A549 (cell line): ENCODE measurements at regions not wholly inside any gene's neighbourhood (a gene's known extent, or its start where the extent isn't known, plus 50 kb on each side); places are given as distances from the start of the nearest gene placed in this dataset.

Source experiments
- ATAC-seq, 2 experiments: fragments of 200-7000 bp in 1 of 2; fragments of >200 bp in 1 of 2; cut with Nextera tagmentation in 1 of 2; cut with Tn5 transposase in 1 of 2; 3 replicates each; pipeline versions ENCODE4 v1.8.0 to v1.9.1; 2018 to 2020; ENCODE audit warnings: mild to moderate bottlenecking in 1 of 2, moderate library complexity in 1 of 2
- CTCF ChIA-PET: fragments of 300-600 bp; sonication (Branson Sonifier 250); formaldehyde crosslinking; extraction: SDS; loops from one replicate; lab custom pipeline; 2021; ENCODE audit warnings: antibody characterized with exemption, inconsistent platforms; lab: Yijun Ruan, JAX
- POLR2A ChIA-PET: fragments of 350-600 bp; formaldehyde crosslinking; extraction: SDS; loops from one replicate; lab custom pipeline; 2021; ENCODE audit warnings: antibody characterized with exemption, inconsistent platforms; lab: Yijun Ruan, JAX
- DNase-seq, 2 experiments: peaks; one replicate each; pipeline versions ENCODE4 v3.0.0 to v3.0.0-alpha.2; 2011 to 2016; ENCODE audit warnings: low read depth in 1 of 2, low spot score in 1 of 2
- FAIRE-seq: peaks from 2 replicates; lab custom pipeline; 2011; peaks lifted over from hg19 to GRCh38; lab: Jason Lieb, UNC
- H3K27ac ChIP-seq, 2 experiments: fragments of >200 bp; sonication (Bioruptor Twin); formaldehyde crosslinking; 3 replicates each; pipeline ENCODE4 v1.5.1; 2016 to 2017
- H3K4me1 ChIP-seq: fragments of >200 bp; sonication (Bioruptor Twin); formaldehyde crosslinking; 3 replicates; pipeline ENCODE4 v1.6.1; 2016
- H3K4me2 ChIP-seq: fragments of >200 bp; sonication (Bioruptor Twin); formaldehyde crosslinking; 3 replicates; pipeline ENCODE4 v1.6.1; 2016
- H3K4me3 ChIP-seq: fragments of >200 bp; sonication (Bioruptor Twin); formaldehyde crosslinking; 3 replicates; pipeline ENCODE4 v1.5.1; 2016
- H3K9me3 ChIP-seq: fragments of >200 bp; sonication (Bioruptor Twin); formaldehyde crosslinking; 3 replicates; pipeline ENCODE4 v1.6.1; 2016
- EHF ChIP-seq: fragments of 250-450 bp; sonication (Bioruptor Pico); IDR thresholded peaks from 2 replicates; pipeline ENCODE4 v1.5.0; 2020; ENCODE audit warnings: mild to moderate bottlenecking
- EHMT2 ChIP-seq: fragments of 200-600 bp; sonication (generic); IDR thresholded peaks from 2 replicates; pipeline ENCODE4 v1.6.1; 2016; ENCODE audit warnings: antibody characterized with exemption, low read depth, mild to moderate bottlenecking, moderate library complexity
- ESRRA ChIP-seq: fragments of 150-350 bp; IDR thresholded peaks from 2 replicates; pipeline ENCODE4 v1.6.1; 2014; ENCODE audit warnings: mild to moderate bottlenecking, low read length, borderline replicate concordance
- HDAC2 ChIP-seq: fragments of 200-600 bp; sonication (generic); IDR thresholded peaks from 2 replicates; pipeline ENCODE4 v1.6.1; 2016
- HOXA7 ChIP-seq: fragments of 250-450 bp; sonication (Bioruptor Pico); IDR thresholded peaks from 2 replicates; pipeline ENCODE4 v1.5.0; 2020; ENCODE audit warnings: mild to moderate bottlenecking, moderate library complexity
- JUNB ChIP-seq: fragments of >200 bp; sonication (Bioruptor Twin); formaldehyde crosslinking; IDR thresholded peaks from 2 replicates; pipeline ENCODE4 v1.6.1; 2016
- MAZ ChIP-seq: fragments of 150-350 bp; IDR thresholded peaks from 2 replicates; pipeline ENCODE4 v1.6.1; 2014; ENCODE audit warnings: antibody characterized with exemption, low read depth, low read length, borderline replicate concordance
- MYC ChIP-seq: IDR thresholded peaks from 2 replicates; pipeline ENCODE4 v1.6.1; 2012; ENCODE audit warnings: mild to moderate bottlenecking, inconsistent platforms, low read length, improper control_type of control experiment, borderline replicate concordance
- POLR2A ChIP-seq: IDR thresholded peaks from 2 replicates; pipeline ENCODE4 v1.6.1; 2012; ENCODE audit warnings: mild to moderate bottlenecking, low read length
- POLR2AphosphoS2 ChIP-seq: conservative IDR thresholded peaks from 2 replicates; pipeline ENCODE4 v1.6.1; 2012; ENCODE audit warnings: low read length, improper control_type of control experiment, inconsistent platforms
- RARB ChIP-seq: fragments of 250-450 bp; sonication (Bioruptor Pico); IDR thresholded peaks from 2 replicates; pipeline ENCODE4 v1.8.0; 2021; ENCODE audit warnings: mild to moderate bottlenecking, moderate library complexity
- RCOR1 ChIP-seq: fragments of 150-350 bp; IDR thresholded peaks from 2 replicates; pipeline ENCODE4 v1.6.1; 2014; ENCODE audit warnings: antibody characterized with exemption, low read length, low read depth
- SREBF2 ChIP-seq: fragments of 450-650 bp; IDR thresholded peaks from 2 replicates; pipeline ENCODE4 v1.6.1; 2014; ENCODE audit warnings: mild to moderate bottlenecking, moderate library complexity
- ZFP36 ChIP-seq: fragments of 450-650 bp; IDR thresholded peaks from 2 replicates; pipeline ENCODE4 v1.6.1; 2014; ENCODE audit warnings: borderline replicate concordance; ENCODE audit not compliant: partially characterized antibody
- WGBS: methylation state at CpG from one replicate; pipeline ENCODE4 v1.1.6; 2017; ENCODE audit errors: missing lambda C conversion rate; 5-methylcytosine and 5-hydroxymethylcytosine counted together
- TF ChIP-seq, protein P1 (sequence below): fragments of >200 bp; sonication (Bioruptor Twin); formaldehyde crosslinking; IDR thresholded peaks from 3 replicates; pipeline ENCODE4 v1.5.1; 2016
- TF ChIP-seq, protein P2 (sequence below): IDR thresholded peaks from 2 replicates; pipeline ENCODE4 v1.6.1; 2012; ENCODE audit warnings: low read depth, borderline replicate concordance
- TF ChIP-seq, protein P3 (sequence below): fragments of 250-450 bp; sonication (Bioruptor Pico); IDR thresholded peaks from 2 replicates; pipeline ENCODE4 v1.5.0; 2020; ENCODE audit warnings: low read depth, mild to moderate bottlenecking, moderate library complexity
- TF ChIP-seq, protein P4 (sequence below): fragments of 450-650 bp; IDR thresholded peaks from 2 replicates; pipeline ENCODE4 v1.6.1; 2014; ENCODE audit warnings: antibody characterized with exemption
- TF ChIP-seq, protein P5 (sequence below): fragments of >200 bp; sonication (Bioruptor Twin); formaldehyde crosslinking; IDR thresholded peaks from 2 replicates; pipeline ENCODE4 v1.6.1; 2016
- TF ChIP-seq, protein P6 (sequence below): IDR thresholded peaks from 2 replicates; pipeline ENCODE4 v1.6.1; 2012

DNA sequence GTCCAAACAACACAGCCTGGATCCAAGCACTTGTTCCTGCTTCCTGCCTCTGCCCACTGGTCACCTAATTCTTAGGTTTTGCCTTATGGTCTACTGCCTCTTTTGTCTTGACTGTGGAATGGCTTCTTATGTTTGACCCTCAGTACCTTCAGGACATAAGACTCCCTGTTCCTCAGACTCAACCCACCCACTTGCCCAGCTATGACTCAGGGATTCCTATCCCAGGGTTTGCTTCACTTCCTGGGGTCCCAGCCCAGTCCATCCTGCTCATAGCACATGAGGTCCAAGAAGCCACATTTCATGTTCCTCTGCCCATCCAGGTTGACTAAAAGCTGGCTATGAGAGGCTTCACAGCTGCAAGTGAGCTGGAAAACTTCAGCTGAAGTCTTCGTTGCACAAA, 320.9 kb upstream of the CDH5 start:
- Histone ChIP-seq H3K4me2 (no peak overlapping the region), H3K9me3 (no peaks in the 10 kb centered on the region), H3K27ac (no peak overlapping the region)
- WGBS = 0% methylated on average over 1 of the region's 1 CpG
- CTCF ChIA-PET = no interaction called here
- POLR2A ChIA-PET = no interaction called here
- DNase-seq = no peak
- TF ChIP-seq RARB (no peak), SREBF2 (no peak), POLR2AphosphoS2 (no peak)
- TF ChIP-seq, all 56 proteins: peak for 0
- Histone ChIP-seq H3K4me1 (no peaks in the 10 kb centered on the region), H3K4me3 (no peak overlapping the region)
- no peak for ATAC-seq
- FAIRE-seq = no peak

DNA sequence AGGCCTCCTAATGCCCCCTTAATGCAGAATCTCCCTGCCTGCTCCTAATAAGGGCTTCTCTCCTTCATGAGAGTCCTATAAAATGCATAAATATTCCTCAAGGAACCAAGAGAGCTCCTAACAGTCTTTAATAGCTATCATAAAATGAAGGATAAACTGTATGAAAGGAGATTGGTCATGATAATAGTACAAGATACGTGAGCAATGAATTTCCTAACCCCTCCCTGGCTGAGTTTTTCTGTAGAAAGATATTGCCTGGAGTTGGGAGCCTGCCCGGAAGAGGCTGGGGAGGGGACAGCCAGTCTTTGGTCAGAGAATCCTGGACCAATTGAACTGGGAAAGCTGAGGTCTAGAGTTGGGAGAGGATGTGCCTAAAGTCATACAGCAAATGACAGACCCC, 321.9 kb upstream of the CDH5 start:
- TF ChIP-seq POLR2AphosphoS2 (no peak), ZFP36 (no peak), SREBF2 (no peak), RCOR1 (no peak), ESRRA (no peak), MYC (no peak)
- TF ChIP-seq, protein P1, sequence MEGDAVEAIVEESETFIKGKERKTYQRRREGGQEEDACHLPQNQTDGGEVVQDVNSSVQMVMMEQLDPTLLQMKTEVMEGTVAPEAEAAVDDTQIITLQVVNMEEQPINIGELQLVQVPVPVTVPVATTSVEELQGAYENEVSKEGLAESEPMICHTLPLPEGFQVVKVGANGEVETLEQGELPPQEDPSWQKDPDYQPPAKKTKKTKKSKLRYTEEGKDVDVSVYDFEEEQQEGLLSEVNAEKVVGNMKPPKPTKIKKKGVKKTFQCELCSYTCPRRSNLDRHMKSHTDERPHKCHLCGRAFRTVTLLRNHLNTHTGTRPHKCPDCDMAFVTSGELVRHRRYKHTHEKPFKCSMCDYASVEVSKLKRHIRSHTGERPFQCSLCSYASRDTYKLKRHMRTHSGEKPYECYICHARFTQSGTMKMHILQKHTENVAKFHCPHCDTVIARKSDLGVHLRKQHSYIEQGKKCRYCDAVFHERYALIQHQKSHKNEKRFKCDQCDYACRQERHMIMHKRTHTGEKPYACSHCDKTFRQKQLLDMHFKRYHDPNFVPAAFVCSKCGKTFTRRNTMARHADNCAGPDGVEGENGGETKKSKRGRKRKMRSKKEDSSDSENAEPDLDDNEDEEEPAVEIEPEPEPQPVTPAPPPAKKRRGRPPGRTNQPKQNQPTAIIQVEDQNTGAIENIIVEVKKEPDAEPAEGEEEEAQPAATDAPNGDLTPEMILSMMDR = no peak
- TF ChIP-seq, protein P2, sequence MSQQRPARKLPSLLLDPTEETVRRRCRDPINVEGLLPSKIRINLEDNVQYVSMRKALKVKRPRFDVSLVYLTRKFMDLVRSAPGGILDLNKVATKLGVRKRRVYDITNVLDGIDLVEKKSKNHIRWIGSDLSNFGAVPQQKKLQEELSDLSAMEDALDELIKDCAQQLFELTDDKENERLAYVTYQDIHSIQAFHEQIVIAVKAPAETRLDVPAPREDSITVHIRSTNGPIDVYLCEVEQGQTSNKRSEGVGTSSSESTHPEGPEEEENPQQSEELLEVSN = no peak
- TF ChIP-seq, protein P3, sequence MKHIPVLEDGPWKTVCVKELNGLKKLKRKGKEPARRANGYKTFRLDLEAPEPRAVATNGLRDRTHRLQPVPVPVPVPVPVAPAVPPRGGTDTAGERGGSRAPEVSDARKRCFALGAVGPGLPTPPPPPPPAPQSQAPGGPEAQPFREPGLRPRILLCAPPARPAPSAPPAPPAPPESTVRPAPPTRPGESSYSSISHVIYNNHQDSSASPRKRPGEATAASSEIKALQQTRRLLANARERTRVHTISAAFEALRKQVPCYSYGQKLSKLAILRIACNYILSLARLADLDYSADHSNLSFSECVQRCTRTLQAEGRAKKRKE (CRISPR knock-in tag) = no peak
- TF ChIP-seq, protein P4, sequence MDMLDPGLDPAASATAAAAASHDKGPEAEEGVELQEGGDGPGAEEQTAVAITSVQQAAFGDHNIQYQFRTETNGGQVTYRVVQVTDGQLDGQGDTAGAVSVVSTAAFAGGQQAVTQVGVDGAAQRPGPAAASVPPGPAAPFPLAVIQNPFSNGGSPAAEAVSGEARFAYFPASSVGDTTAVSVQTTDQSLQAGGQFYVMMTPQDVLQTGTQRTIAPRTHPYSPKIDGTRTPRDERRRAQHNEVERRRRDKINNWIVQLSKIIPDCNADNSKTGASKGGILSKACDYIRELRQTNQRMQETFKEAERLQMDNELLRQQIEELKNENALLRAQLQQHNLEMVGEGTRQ = no peak
- TF ChIP-seq, protein P5, sequence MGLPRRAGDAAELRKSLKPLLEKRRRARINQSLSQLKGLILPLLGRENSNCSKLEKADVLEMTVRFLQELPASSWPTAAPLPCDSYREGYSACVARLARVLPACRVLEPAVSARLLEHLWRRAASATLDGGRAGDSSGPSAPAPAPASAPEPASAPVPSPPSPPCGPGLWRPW = no peak
- TF ChIP-seq, protein P6, sequence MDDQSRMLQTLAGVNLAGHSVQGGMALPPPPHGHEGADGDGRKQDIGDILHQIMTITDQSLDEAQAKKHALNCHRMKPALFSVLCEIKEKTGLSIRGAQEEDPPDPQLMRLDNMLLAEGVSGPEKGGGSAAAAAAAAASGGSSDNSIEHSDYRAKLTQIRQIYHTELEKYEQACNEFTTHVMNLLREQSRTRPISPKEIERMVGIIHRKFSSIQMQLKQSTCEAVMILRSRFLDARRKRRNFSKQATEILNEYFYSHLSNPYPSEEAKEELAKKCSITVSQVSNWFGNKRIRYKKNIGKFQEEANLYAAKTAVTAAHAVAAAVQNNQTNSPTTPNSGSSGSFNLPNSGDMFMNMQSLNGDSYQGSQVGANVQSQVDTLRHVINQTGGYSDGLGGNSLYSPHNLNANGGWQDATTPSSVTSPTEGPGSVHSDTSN = no peak
- TF ChIP-seq, all 56 proteins: peak for 0
- POLR2A ChIA-PET = no interaction called here
- ATAC-seq = no peak
- no peak overlapping the region for H3K4me2 ChIP-seq
- CTCF ChIA-PET = no interaction called here
- H3K27ac ChIP-seq = no peak overlapping the region
- H3K4me3 ChIP-seq = no peak overlapping the region
- WGBS = 10% methylated on average over 2 of the region's 2 CpGs
- no peak for DNase-seq
- FAIRE-seq = no peak
- H3K4me1 ChIP-seq = no peaks in the 10 kb centered on the region
- H3K9me3 ChIP-seq = no peaks in the 10 kb centered on the region

DNA sequence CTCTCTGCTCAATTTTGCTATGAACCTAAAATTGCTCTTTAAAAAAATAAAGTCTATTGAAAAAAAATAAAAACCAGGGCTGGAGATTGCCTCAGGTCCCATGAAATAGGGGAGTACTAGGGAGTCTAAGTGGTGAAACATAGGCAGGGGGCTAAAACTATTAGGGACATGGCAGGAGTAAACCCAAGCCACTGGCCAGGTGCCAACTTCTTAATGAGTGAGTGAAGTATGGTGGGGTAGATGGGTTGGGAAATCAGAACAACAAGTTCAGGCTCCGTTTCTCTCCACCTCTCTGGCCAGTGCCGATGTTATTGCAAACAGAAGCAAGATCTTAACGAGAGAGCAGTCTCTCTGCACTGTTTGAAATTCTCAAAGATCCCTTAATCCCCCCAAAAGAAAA, 322.4 kb upstream of the CDH5 start:
- no peak overlapping the region for H3K27ac ChIP-seq
- DNase-seq (no peak), FAIRE-seq (no peak), ATAC-seq (no peak)
- no peaks in the 10 kb centered on the region for H3K9me3 ChIP-seq
- ChIA-PET CTCF (no interaction called here), POLR2A (no interaction called here)
- WGBS = 0% methylated on average over 3 of the region's 3 CpGs
- H3K4me3 ChIP-seq = no peak overlapping the region
- no peaks in the 10 kb centered on the region for H3K4me1 ChIP-seq
- TF ChIP-seq EHMT2 = no peak
- TF ChIP-seq SREBF2 = no peak
- TF ChIP-seq HOXA7 (CRISPR knock-in tag) = no peak
- TF ChIP-seq, protein P5 = no peak
- TF ChIP-seq MAZ = no peak
- TF ChIP-seq POLR2A = no peak
- TF ChIP-seq JUNB = no peak
- no peak for TF ChIP-seq EHF
- TF ChIP-seq HDAC2 = no peak
- TF ChIP-seq RCOR1 = no peak
- TF ChIP-seq, all 56 proteins: peak for 0
- no peak overlapping the region for H3K4me2 ChIP-seq
